ENCODE measurements at regions not wholly inside any gene's neighbourhood (a gene's known extent, or its start where the extent isn't known, plus 50 kb on each side); places are given as distances from the start of the nearest gene placed in this dataset.

- H3K9me3 Mint-ChIP-seq (ENCODE audit: unreplicated experiment): peaks cover 19% of the 10 kb centered on the region
- H3K4me3 ChIP-seq (ENCODE audit: low read depth, low read length): no peak overlapping the region
- H3K36me3 Mint-ChIP-seq (ENCODE audit: insufficient read depth, unreplicated experiment): no peaks in the 10 kb centered on the region
- BruUV-seq (replicated peaks): no TSS peak
- H3K9me3 ChIP-seq: no peaks in the 10 kb centered on the region; the same call in 1 of the 2 replicates
- H3K4me1 ChIP-seq: no peaks in the 10 kb centered on the region
- TF ChIP-seq, protein P1, sequence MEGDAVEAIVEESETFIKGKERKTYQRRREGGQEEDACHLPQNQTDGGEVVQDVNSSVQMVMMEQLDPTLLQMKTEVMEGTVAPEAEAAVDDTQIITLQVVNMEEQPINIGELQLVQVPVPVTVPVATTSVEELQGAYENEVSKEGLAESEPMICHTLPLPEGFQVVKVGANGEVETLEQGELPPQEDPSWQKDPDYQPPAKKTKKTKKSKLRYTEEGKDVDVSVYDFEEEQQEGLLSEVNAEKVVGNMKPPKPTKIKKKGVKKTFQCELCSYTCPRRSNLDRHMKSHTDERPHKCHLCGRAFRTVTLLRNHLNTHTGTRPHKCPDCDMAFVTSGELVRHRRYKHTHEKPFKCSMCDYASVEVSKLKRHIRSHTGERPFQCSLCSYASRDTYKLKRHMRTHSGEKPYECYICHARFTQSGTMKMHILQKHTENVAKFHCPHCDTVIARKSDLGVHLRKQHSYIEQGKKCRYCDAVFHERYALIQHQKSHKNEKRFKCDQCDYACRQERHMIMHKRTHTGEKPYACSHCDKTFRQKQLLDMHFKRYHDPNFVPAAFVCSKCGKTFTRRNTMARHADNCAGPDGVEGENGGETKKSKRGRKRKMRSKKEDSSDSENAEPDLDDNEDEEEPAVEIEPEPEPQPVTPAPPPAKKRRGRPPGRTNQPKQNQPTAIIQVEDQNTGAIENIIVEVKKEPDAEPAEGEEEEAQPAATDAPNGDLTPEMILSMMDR (IDR thresholded peaks at IDR 0.05; ENCODE audit: insufficient read depth in 1 of 2, low read depth in 1 of 2, low read length in 1 of 2, severe bottlenecking in 1 of 2, unreplicated experiment in 1 of 2): no peak
- ChIA-PET CTCF (no interaction called here), POLR2A (no interaction called here)
- H3K27me3 ChIP-seq (replicated peaks; ENCODE audit: control insufficient read depth, insufficient read depth, low read length): no peaks in the 10 kb centered on the region
- no peaks in the 10 kb centered on the region for H3K36me3 ChIP-seq (ENCODE audit: control insufficient read depth, insufficient read depth, low read length)
- H3K4me3 Mint-ChIP-seq (ENCODE audit: unreplicated experiment): no peak overlapping the region
- H3K4me1 Mint-ChIP-seq (ENCODE audit: low read depth, unreplicated experiment): peaks cover 7% of the 10 kb centered on the region
- H3K27ac Mint-ChIP-seq (ENCODE audit: unreplicated experiment): no peak overlapping the region
- intact Hi-C loops (cut with micrococcal nuclease; ENCODE audit: unreplicated experiment): no loop called here
- no peaks in the 10 kb centered on the region for H3K27me3 Mint-ChIP-seq (ENCODE audit: insufficient read depth, unreplicated experiment)
- DNase-seq: no peak
Measured at GRCh38 chr10:85429126-85429525, 937.5 kb downstream of the GRID1 start.

DNA sequence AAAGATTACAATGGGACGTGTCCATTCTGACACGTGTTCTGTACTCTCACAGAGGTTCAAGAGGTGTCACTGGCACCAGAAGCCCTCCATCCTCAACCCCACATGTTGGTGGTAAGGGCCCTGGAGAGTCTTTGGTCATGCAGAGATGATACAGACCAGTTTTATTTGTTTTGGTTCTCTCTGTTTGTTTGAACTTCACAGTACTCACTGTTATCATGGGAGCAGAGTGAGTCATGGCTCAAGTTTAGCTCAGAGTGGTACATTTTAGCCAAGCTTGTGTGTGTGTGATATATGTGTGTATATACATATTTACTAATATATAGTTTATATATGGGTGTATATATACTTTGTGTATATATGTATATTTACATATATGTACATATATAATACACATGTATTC is 935.6 kb downstream of the GRID1 start:
- no peaks in the 10 kb centered on the region for H3K36me3 Mint-ChIP-seq (ENCODE audit: insufficient read depth, unreplicated experiment)
- Histone ChIP-seq H3K4me1 (no peaks in the 10 kb centered on the region), H3K27me3 (replicated peaks; ENCODE audit: control insufficient read depth, insufficient read depth, low read length) (no peaks in the 10 kb centered on the region), H3K36me3 (ENCODE audit: control insufficient read depth, insufficient read depth, low read length) (no peaks in the 10 kb centered on the region), H3K4me3 (ENCODE audit: low read depth, low read length) (no peak overlapping the region), H3K9me3 (no peaks in the 10 kb centered on the region)
- CTCF ChIA-PET: no interaction called here
- H3K4me3 Mint-ChIP-seq (ENCODE audit: unreplicated experiment): no peak overlapping the region
- no TSS peak for BruUV-seq (replicated peaks)
- peaks cover 7% of the 10 kb centered on the region for H3K4me1 Mint-ChIP-seq (ENCODE audit: low read depth, unreplicated experiment)
- POLR2A ChIA-PET: no interaction called here
- TF ChIP-seq, protein P1 (IDR thresholded peaks at IDR 0.05; ENCODE audit: insufficient read depth in 1 of 2, low read depth in 1 of 2, low read length in 1 of 2, severe bottlenecking in 1 of 2, unreplicated experiment in 1 of 2): no peak
- no peaks in the 10 kb centered on the region for H3K27me3 Mint-ChIP-seq (ENCODE audit: insufficient read depth, unreplicated experiment)
- peaks cover 10% of the 10 kb centered on the region for H3K9me3 Mint-ChIP-seq (ENCODE audit: unreplicated experiment)
- DNase-seq: no peak
- intact Hi-C loops (cut with micrococcal nuclease; ENCODE audit: unreplicated experiment): loop anchor here (10.0 kb wide), 1 partner anchor 214 kb away; no protein-coding TSS in a partner anchor
- H3K27ac Mint-ChIP-seq (ENCODE audit: unreplicated experiment): no peak overlapping the region

- H3K4me1 Mint-ChIP-seq (ENCODE audit: low read depth, unreplicated experiment): peaks cover 7% of the 10 kb centered on the region
- H3K27ac Mint-ChIP-seq (ENCODE audit: unreplicated experiment): no peak overlapping the region
- POLR2A ChIA-PET: no interaction called here
- no peaks in the 10 kb centered on the region for H3K27me3 Mint-ChIP-seq (ENCODE audit: insufficient read depth, unreplicated experiment)
- H3K4me3 Mint-ChIP-seq (ENCODE audit: unreplicated experiment): no peak overlapping the region
- H3K36me3 Mint-ChIP-seq (ENCODE audit: insufficient read depth, unreplicated experiment): no peaks in the 10 kb centered on the region
- Histone ChIP-seq H3K9me3 (no peaks in the 10 kb centered on the region), H3K27me3 (replicated peaks; ENCODE audit: control insufficient read depth, insufficient read depth, low read length) (no peaks in the 10 kb centered on the region), H3K4me1 (no peaks in the 10 kb centered on the region), H3K4me3 (ENCODE audit: low read depth, low read length) (no peak overlapping the region), H3K36me3 (ENCODE audit: control insufficient read depth, insufficient read depth, low read length) (no peaks in the 10 kb centered on the region)
- DNase-seq: no peak
- intact Hi-C loops (cut with micrococcal nuclease; ENCODE audit: unreplicated experiment): loop anchor here (10.0 kb wide), 1 partner anchor 212 kb away; no protein-coding TSS in a partner anchor
- CTCF ChIA-PET: no interaction called here
- no TSS peak for BruUV-seq (replicated peaks)
- TF ChIP-seq, protein P1 (IDR thresholded peaks at IDR 0.05; ENCODE audit: insufficient read depth in 1 of 2, low read depth in 1 of 2, low read length in 1 of 2, severe bottlenecking in 1 of 2, unreplicated experiment in 1 of 2): no peak
- peaks cover 10% of the 10 kb centered on the region for H3K9me3 Mint-ChIP-seq (ENCODE audit: unreplicated experiment)
Measured at GRCh38 chr10:85433248-85433647, 933.3 kb downstream of the GRID1 start.

All from Caco-2 (cell line).